Calu3 (cell line): ENCODE measurements at regions not wholly inside any gene's neighbourhood (a gene's known extent, or its start where the extent isn't known, plus 50 kb on each side); places are given as distances from the start of the nearest gene placed in this dataset.

Experiments
- BruUV-seq: library from RNA; stranded (reverse); fragments of 400-500 nt; replicated peaks from 2 replicates; lab custom pipeline; 2021; lab: Mats Ljungman, UMichigan
- CTCF ChIA-PET: fragments of 300-600 bp; sonication (Branson Sonifier 250); formaldehyde crosslinking; loops from one replicate; lab custom pipeline; 2022; ENCODE audit warnings: antibody characterized with exemption; lab: Charles Lee
- DNase-seq: peaks from one replicate; pipeline ENCODE4 v3.0.0; 2022
- H3K27ac Mint-ChIP-seq: one replicate; pipeline ENCODE4 v1.8.0; 2022; ENCODE audit warnings: mixed read lengths; ENCODE audit not compliant: unreplicated experiment
- H3K27me3 Mint-ChIP-seq: one replicate; pipeline ENCODE4 v1.8.0; 2022; ENCODE audit warnings: mixed read lengths; ENCODE audit not compliant: unreplicated experiment
- H3K36me3 Mint-ChIP-seq: one replicate; pipeline ENCODE4 v1.8.0; 2022; ENCODE audit warnings: mild to moderate bottlenecking, moderate library complexity, mixed read lengths; ENCODE audit not compliant: insufficient read depth, unreplicated experiment
- H3K4me1 Mint-ChIP-seq: one replicate; pipeline ENCODE4 v1.8.0; 2022; ENCODE audit warnings: mild to moderate bottlenecking, low read depth, mixed read lengths; ENCODE audit not compliant: unreplicated experiment
- H3K4me3 Mint-ChIP-seq: one replicate; pipeline ENCODE4 v1.8.0; 2022; ENCODE audit warnings: mild to moderate bottlenecking, low read depth, moderate library complexity, mixed read lengths; ENCODE audit not compliant: unreplicated experiment
- H3K9me3 Mint-ChIP-seq: one replicate; pipeline ENCODE4 v1.8.0; 2022; ENCODE audit warnings: low read depth, mixed read lengths; ENCODE audit not compliant: unreplicated experiment
- CTCF ChIP-seq: fragments of 200-600 bp; IDR thresholded peaks from one replicate; pipeline ENCODE4 v1.8.0; 2022; ENCODE audit warnings: antibody characterized with exemption; ENCODE audit not compliant: unreplicated experiment
- intact Hi-C: fragments of 100-400 bp; cut with micrococcal nuclease; formaldehyde crosslinking; loops from one replicate; pipeline ENCODE4 v1.10.0; 2022; ENCODE audit not compliant: unreplicated experiment

- CTCF ChIA-PET: no interaction called here
- DNase-seq: no peak
- no peak for TF ChIP-seq CTCF
- Mint-ChIP-seq H3K4me3 (no peak overlapping the region), H3K27ac (no peak overlapping the region), H3K27me3 (peaks cover 39% of the 10 kb centered on the region), H3K4me1 (no peaks in the 10 kb centered on the region), H3K9me3 (no peaks in the 10 kb centered on the region), H3K36me3 (no peaks in the 10 kb centered on the region)
- no TSS peak for BruUV-seq
- intact Hi-C loops: no loop called here
Measured at GRCh38 chr14:38850664-38851063, 252.4 kb downstream of the SEC23A start.

DNA sequence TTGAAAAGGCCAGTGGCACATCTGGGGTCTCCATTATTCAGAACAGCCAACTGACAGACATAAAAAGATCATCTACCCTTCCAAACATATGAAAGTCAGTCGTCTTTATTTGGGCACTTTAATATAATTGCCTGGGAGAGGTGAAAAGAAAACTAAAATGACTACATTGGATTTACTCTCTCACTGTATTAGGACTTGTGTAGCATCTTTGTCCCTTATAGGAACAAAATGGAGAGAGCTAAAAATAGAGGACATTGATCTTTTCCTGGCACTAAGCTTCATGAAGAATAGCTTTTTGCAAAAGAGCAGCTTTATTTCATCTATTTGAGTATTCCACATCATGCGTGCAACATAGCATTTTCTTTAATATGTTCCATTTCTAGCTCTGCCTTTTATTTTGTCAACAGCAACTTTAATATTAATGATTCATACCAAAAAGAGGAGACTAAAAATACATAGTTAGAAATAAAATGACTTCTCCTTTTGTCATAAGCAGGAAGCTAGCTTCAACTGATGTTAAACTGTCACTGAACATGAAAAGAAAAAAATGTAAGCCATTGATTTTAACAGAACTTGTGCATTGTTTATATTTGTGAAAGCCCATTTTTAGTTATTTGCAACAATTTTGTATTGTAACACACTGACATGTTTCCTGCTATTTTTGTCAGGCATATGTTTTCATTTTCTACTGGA is 254.6 kb downstream of the SEC23A start:
- Mint-ChIP-seq H3K27ac (no peak overlapping the region), H3K36me3 (no peaks in the 10 kb centered on the region), H3K4me3 (no peak overlapping the region), H3K27me3 (peaks cover 39% of the 10 kb centered on the region), H3K4me1 (no peaks in the 10 kb centered on the region), H3K9me3 (no peaks in the 10 kb centered on the region)
- no TSS peak for BruUV-seq
- no peak for TF ChIP-seq CTCF
- CTCF ChIA-PET: interaction anchor here (0.6 kb wide), 1 partner anchor 17 kb away, joined by 3 read pairs; no protein-coding TSS in a partner anchor
- DNase-seq: no peak
- intact Hi-C loops: no loop called here

DNA sequence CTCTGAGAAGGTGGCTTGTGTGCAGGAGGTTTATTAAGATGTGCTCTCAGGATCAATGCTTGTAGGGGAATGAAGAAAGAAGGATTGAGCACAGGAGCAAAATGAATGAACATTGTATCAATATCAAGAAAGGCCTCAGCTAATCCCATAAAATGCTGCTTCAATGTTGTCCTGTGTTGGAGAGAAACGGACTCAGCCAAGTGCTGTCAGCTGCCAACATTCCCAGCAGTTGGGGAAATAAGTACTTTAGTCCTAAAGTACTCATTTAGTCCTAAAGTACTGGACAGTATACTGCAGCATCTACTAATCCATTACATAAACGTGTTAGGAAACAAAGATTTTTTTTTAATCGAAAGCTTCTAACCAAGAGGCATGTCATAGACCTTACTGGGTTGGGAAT is 255.9 kb downstream of the SEC23A start:
- no TSS peak for BruUV-seq
- no peaks in the 10 kb centered on the region for H3K36me3 Mint-ChIP-seq
- CTCF ChIA-PET: no interaction called here

GRCh38 chr14:38839694-38840365 is 263.2 kb downstream of the SEC23A start:
- Mint-ChIP-seq H3K9me3 (no peaks in the 10 kb centered on the region), H3K27me3 (peaks cover 16% of the 10 kb centered on the region), H3K27ac (no peak overlapping the region), H3K4me1 (peaks cover 12% of the 10 kb centered on the region), H3K36me3 (no peaks in the 10 kb centered on the region), H3K4me3 (no peak overlapping the region)
- intact Hi-C loops: no loop called here
- CTCF ChIA-PET: interaction anchor here (0.6 to 0.7 kb wide), 2 partner anchors 18 to 109 kb away, joined by 3 to 4 read pairs; no protein-coding TSS in a partner anchor
- BruUV-seq: no TSS peak
- DNase-seq: no peak
- no peak for TF ChIP-seq CTCF

More for the DNA sequence above, 255.9 kb downstream of the SEC23A start:
- Mint-ChIP-seq H3K9me3 (no peaks in the 10 kb centered on the region), H3K27ac (no peak overlapping the region), H3K4me3 (no peak overlapping the region), H3K27me3 (peaks cover 29% of the 10 kb centered on the region), H3K4me1 (no peaks in the 10 kb centered on the region)
- TF ChIP-seq CTCF: no peak
- DNase-seq: no peak
- intact Hi-C loops: no loop called here
